ENCODE measurements at regions not wholly inside any gene's neighbourhood (a gene's known extent, or its start where the extent isn't known, plus 50 kb on each side); places are given as distances from the start of the nearest gene placed in this dataset.

- Histone ChIP-seq H3F3A (ENCODE audit: low read depth) (peaks cover 5% of the 10 kb centered on the region), H3K36me3 (no peaks in the 10 kb centered on the region), H3K27ac (no peak overlapping the region), H2AFZ (replicated peaks) (no peak overlapping the region), H3K4me1 (peaks cover under 1% of the 10 kb centered on the region), H3K4me3 (no peak overlapping the region), H3K9me3 (ENCODE audit: low read depth) (no peaks in the 10 kb centered on the region), H3K27me3 (no peaks in the 10 kb centered on the region), H3K4me2 (no peak overlapping the region), H4K20me1 (ENCODE audit: low read depth) (no peaks in the 10 kb centered on the region), H3K79me2 (ENCODE audit: low read depth) (no peaks in the 10 kb centered on the region), H3K9ac (no peak overlapping the region)
- no peak for DNase-seq (ENCODE audit: low spot score)
- no peaks in the 10 kb centered on the region for H3K36me3 Mint-ChIP-seq
- no peak overlapping the region for H3K27ac Mint-ChIP-seq
- H3K4me1 Mint-ChIP-seq: peaks cover 11% of the 10 kb centered on the region
- TF ChIP-seq EZH2 (IDR thresholded peaks at IDR 0.05): no peak
- no peak for TF ChIP-seq CTCF (IDR thresholded peaks at IDR 0.05)
- no peak for TF ChIP-seq EZH2phosphoT487 (IDR thresholded peaks at IDR 0.05)
- no peaks in the 10 kb centered on the region for H3K9me3 Mint-ChIP-seq
- no peaks in the 10 kb centered on the region for H3K27me3 Mint-ChIP-seq (ENCODE audit: insufficient read depth, low read depth)
- H3K4me3 Mint-ChIP-seq: no peak overlapping the region
These were observed 86.3 kb upstream of the PRICKLE2 start for GRCh38 chr3:64311424-64312061.

GRCh38 chr3:64308931-64309330 lies 83.7 kb upstream of the PRICKLE2 start:
- H3K9me3 Mint-ChIP-seq: no peaks in the 10 kb centered on the region
- Histone ChIP-seq H3K9ac (no peak overlapping the region), H2AFZ (replicated peaks) (no peak overlapping the region), H3K4me3 (no peak overlapping the region), H3K79me2 (ENCODE audit: low read depth) (no peaks in the 10 kb centered on the region), H4K20me1 (ENCODE audit: low read depth) (no peaks in the 10 kb centered on the region), H3K27ac (no peak overlapping the region), H3K27me3 (no peaks in the 10 kb centered on the region), H3K36me3 (no peaks in the 10 kb centered on the region), H3K4me1 (peaks cover 9% of the 10 kb centered on the region), H3K4me2 (no peak overlapping the region), H3F3A (ENCODE audit: low read depth) (no peaks in the 10 kb centered on the region), H3K9me3 (ENCODE audit: low read depth) (no peaks in the 10 kb centered on the region)
- no peak for DNase-seq (ENCODE audit: low spot score)
- H3K27me3 Mint-ChIP-seq (ENCODE audit: insufficient read depth, low read depth): peaks cover 2% of the 10 kb centered on the region
- TF ChIP-seq EZH2 (IDR thresholded peaks at IDR 0.05) (no peak), EZH2phosphoT487 (IDR thresholded peaks at IDR 0.05) (no peak), CTCF (IDR thresholded peaks at IDR 0.05) (no peak)
- no peaks in the 10 kb centered on the region for H3K36me3 Mint-ChIP-seq
- no peak overlapping the region for H3K27ac Mint-ChIP-seq
- H3K4me1 Mint-ChIP-seq: peaks cover 14% of the 10 kb centered on the region
- H3K4me3 Mint-ChIP-seq: no peak overlapping the region

- Mint-ChIP-seq H3K27me3 (ENCODE audit: insufficient read depth, low read depth) (peaks cover 2% of the 10 kb centered on the region), H3K4me3 (no peak overlapping the region), H3K4me1 (peaks cover 10% of the 10 kb centered on the region), H3K27ac (no peak overlapping the region), H3K36me3 (no peaks in the 10 kb centered on the region), H3K9me3 (no peaks in the 10 kb centered on the region)
- DNase-seq (ENCODE audit: low spot score): no peak
- Histone ChIP-seq H3K36me3 (no peaks in the 10 kb centered on the region), H3K79me2 (ENCODE audit: low read depth) (no peaks in the 10 kb centered on the region), H3K27ac (no peak overlapping the region), H3K27me3 (no peaks in the 10 kb centered on the region), H3K9me3 (ENCODE audit: low read depth) (no peaks in the 10 kb centered on the region), H4K20me1 (ENCODE audit: low read depth) (no peaks in the 10 kb centered on the region), H3K9ac (no peak overlapping the region), H3K4me3 (no peak overlapping the region), H3F3A (ENCODE audit: low read depth) (no peaks in the 10 kb centered on the region), H3K4me1 (peaks cover 9% of the 10 kb centered on the region), H3K4me2 (no peak overlapping the region), H2AFZ (replicated peaks) (no peak overlapping the region)
- TF ChIP-seq EZH2 (IDR thresholded peaks at IDR 0.05): no peak
- TF ChIP-seq EZH2phosphoT487 (IDR thresholded peaks at IDR 0.05): no peak
- TF ChIP-seq CTCF (IDR thresholded peaks at IDR 0.05): no peak
These were observed 81.5 kb upstream of the PRICKLE2 start for GRCh38 chr3:64306745-64307144.
